Stimulated activated CD4-positive, alpha-beta T cell treated with anti-CD3 and anti-CD28 coated beads, Interleukin-15, amount 100 ng/mL, for 48 hours (primary cell): ENCODE measurements at regions not wholly inside any gene's neighbourhood (a gene's known extent, or its start where the extent isn't known, plus 50 kb on each side); places are given as distances from the start of the nearest gene placed in this dataset.
A peak's percentile ranks its signal among the peaks of the same experiment; 100 is the strongest.

ENCODE experiments used
- DNase-seq, 2 donors: peaks; one replicate each; pipeline ENCODE4 v3.0.0-alpha.2; 2020; ENCODE audit warnings: low read depth in 2 of 2

GRCh38 chr12:116483959-116484750 is 75.0 kb upstream of the MAP1LC3B2 start:
- DNase-seq, result no peak

- DNase-seq, result no peak
These were observed 74.4 kb upstream of the MAP1LC3B2 start for GRCh38 chr12:116484807-116485206.

- no peak for DNase-seq
These were observed 70.1 kb upstream of the MAP1LC3B2 start for GRCh38 chr12:116489116-116489515.

GRCh38 chr12:116490471-116490870 is 68.7 kb upstream of the MAP1LC3B2 start:
- no peak for DNase-seq

GRCh38 chr12:116492703-116493324 is 66.4 kb upstream of the MAP1LC3B2 start:
- peak in 1 of 2 donors; percentile 2 for DNase-seq

GRCh38 chr12:116495260-116495659 is 63.9 kb upstream of the MAP1LC3B2 start:
- DNase-seq, result no peak

GRCh38 chr12:116497051-116497591 is 62.1 kb upstream of the MAP1LC3B2 start:
- no peak for DNase-seq

GRCh38 chr12:116498471-116498870 is 60.7 kb upstream of the MAP1LC3B2 start:
- DNase-seq, result no peak

GRCh38 chr12:116502141-116502725 is 56.9 kb upstream of the MAP1LC3B2 start:
- DNase-seq, result no peak

- no peak for DNase-seq
These were observed 56.1 kb upstream of the MAP1LC3B2 start for GRCh38 chr12:116502989-116503496.

GRCh38 chr12:116504438-116504837 is 54.7 kb upstream of the MAP1LC3B2 start:
- DNase-seq, result no peak

- DNase-seq, result no peak
These were observed 52.5 kb upstream of the MAP1LC3B2 start for GRCh38 chr12:116506697-116507064.

GRCh38 chr12:116508145-116509121 is 50.7 kb upstream of the MAP1LC3B2 start:
- DNase-seq, result no peak
